ENCODE measurements at regions not wholly inside any gene's neighbourhood (a gene's known extent, or its start where the extent isn't known, plus 50 kb on each side); places are given as distances from the start of the nearest gene placed in this dataset.

DNA sequence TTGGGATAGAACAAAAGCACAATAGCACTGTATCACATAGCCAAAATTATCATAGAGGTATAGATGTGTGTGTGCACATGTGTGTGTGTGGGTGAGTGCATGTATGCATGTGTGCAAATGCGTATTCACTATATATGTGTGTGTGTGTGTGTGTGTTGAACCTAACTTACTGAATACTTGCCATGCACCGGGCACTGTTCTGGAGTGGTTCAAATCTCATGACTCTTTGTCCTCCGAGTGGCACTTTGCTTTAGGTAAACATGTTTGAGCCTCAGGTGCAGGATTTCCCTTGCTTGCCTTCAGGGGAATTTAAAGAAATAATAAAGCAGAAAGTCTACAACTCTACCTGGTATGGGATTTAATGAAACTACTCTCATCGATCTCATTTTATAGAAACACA lies 183.5 kb upstream of the GDNF start:
- DNase-seq = no peak

GRCh38 chr5:38022631-38023030 lies 182.8 kb upstream of the GDNF start:
- no peak for DNase-seq

- no peak for DNase-seq
These were observed 178.2 kb upstream of the GDNF start for GRCh38 chr5:38018016-38018415.

DNA sequence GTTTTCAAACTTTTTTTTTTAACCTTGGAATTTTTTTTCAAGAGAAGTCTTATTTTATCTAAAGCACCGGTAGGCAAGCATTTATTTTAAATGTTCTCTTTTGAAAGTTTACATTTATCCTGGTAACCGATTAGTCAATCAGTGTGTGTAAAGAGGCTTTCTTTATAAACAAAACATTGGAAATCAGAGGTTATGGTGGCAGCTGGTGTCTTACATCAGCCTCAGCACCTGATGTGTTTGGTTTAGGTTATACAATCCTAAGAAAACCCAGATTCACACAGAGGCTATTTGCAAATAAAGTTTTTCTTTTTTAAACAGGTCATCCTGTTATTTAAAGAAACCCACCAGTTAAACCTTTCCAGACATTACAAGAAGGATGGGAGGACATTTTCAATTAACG lies 173.3 kb upstream of the GDNF start:
- DNase-seq = no peak

DNA sequence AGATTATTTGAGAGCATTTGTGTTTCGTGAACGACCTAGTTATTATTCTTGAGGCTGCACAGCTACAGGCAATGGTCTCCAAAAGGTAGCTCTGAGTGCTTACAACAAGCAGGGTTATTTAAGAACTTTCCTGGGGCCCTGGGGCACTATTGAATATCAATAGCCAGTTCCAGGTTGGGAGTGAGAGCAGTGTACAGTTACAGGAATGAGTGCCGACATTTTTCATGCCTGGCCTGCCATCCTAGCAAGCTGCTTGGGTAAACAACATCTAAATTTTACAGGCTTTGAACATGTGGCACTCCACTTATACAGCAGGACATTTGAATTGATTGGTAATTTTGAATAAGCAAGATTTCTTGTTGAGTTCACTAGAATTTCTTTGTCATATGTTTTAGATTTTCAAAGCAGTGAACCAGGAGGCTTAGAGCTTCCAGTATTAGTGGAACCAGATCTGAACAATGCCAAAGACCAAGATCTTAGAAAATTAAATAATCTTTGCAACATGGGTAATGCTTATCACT lies 171.9 kb upstream of the GDNF start:
- DNase-seq = no peak

DNA sequence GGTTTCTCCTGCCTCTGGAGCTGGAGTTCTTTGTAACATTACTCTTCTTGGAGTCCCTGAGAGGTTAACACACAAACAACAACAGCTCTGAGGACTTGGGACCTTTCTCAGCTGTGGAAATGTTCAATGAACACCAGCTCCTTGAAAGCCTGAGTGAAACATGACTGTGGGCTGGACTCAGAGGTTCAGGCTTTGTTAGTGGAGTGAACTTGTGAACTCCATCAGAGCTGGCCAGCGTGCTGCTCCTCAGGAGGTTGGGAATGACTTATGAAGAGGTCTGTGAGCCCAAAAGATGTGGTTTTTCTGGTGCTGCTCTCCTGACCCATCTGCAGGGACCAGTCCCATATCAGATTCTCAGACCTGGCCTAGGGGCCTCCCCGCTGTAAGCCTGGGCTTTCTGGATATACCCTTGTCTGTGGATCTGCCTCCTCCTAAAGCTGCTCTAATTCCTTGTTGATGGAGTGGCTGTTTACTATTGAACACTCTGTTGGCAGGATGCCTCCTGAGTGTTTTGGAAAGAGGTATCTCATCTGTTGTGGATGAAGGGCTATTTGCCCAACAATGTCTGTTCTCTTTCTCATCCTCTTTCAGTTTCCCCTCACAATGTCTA lies 170.0 kb upstream of the GDNF start:
- no peak for DNase-seq

GRCh38 chr5:38008198-38008597 lies 168.4 kb upstream of the GDNF start:
- DNase-seq = no peak

DNA sequence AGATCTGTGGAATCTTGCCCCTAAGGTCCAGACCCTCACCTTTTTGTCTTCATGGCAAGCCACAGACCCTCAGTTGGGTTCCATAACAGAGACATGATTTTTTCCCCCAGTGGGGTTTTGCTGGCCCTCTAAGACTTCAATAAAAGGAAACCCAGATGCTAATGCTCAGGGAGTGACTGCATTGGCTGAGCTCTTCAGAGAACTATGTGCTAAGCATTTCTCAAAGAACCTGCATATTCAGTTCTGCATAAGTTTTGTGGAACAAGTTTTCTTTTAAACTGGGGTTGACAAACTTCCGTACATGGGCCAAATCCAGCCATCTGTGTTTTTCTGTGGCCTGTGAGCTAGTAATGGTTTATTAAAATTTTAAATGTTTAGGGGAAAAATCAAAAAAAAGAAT lies 159.8 kb upstream of the GDNF start:
- DNase-seq = no peak

GRCh38 chr5:37996918-37997317 lies 157.1 kb upstream of the GDNF start:
- DNase-seq = no peak

GRCh38 chr5:37994729-37995128 lies 154.9 kb upstream of the GDNF start:
- no peak for DNase-seq

DNA sequence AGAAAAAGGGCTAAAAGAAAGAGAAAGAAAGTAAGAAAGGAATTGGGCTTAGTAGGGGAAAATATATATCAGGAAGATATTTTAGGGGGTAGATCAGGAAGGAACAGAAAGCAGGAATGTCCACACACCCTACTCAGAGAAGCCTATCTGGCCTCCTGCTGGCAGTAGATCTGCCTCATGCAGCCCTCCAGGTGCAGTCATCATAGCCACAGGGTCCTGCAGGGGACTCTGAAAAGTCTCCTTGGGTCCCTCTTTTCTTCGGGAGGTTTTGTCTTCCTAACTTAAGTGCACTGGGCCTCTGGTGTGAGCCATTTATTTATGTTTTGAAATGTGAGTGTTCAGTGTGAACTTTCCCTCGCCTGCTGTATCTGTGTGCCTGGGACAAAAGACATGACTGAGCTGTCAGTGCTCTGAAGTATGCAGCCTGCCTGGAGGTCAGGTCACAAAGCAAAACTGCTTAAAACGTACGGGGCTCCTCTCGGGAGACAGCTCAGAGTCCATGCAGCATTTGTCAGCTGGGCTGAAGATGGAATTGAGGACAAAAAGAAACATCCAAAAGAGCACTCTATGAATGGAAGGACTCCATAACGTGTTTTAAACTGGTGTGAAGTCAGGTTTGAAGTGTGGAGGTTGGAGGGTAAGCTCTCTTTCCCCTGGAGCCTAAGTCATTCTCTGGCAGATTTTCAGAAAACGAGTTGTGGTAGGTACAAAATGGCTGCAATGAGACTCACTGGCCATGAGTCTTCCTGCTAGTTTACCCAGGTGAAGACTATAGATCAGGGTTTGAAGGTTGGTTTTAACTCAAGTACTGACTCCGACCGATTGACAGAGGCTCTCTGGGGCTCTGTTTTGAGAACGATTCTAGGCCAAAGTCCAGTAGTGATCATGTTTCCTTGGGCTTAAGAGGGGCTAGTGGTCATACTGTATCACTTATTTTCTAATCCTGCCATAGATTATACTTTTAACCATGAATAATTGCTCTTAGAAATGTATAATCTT lies 151.8 kb upstream of the GDNF start:
- DNase-seq = no peak

DNA sequence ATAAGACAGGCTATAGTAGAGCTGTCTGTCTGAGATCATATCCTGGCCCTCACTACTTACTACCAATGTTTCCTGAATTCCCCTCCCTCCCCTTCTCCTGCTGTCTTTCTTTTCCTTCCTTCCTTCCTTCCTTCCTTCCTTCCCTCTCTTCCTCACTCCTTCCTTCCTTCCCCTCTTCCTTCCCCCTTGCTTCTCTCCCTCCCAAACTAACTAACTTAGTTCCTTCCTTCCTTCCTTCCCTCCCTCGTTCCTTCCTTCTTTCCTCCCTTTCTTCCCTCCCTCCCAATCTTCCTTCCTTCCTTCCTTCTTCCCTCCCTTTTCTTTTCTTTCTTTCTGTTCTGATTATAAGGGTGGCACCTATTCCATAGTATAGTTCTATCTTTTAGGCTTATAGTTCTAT lies 150.0 kb upstream of the GDNF start:
- DNase-seq = no peak

DNA sequence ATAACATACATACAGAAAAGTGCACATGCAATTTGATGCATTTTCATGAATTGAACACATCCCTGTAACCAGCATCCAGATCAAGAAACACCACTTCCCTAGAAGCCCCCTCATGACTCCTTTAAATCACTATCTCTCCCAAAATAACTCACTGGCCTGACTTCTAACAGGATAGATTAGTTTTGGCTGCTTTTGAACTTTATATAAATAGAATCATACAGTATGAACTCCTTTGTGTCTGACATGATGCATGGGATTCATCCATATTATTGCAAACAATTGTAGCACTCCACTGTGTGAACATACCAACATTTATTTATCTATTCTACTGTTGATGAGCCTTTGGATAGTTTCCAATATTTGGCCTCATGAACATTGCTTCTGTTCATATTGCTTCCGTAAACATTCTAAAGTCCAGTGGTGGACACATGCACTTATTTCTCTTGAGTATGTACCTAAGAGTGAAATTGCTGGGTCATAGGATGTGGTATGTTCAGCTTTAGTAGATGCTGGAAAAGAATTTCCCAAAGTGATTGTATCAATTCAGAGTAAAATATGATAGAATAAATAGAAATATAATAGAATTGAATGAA lies 148.7 kb upstream of the GDNF start:
- no peak for DNase-seq

DNA sequence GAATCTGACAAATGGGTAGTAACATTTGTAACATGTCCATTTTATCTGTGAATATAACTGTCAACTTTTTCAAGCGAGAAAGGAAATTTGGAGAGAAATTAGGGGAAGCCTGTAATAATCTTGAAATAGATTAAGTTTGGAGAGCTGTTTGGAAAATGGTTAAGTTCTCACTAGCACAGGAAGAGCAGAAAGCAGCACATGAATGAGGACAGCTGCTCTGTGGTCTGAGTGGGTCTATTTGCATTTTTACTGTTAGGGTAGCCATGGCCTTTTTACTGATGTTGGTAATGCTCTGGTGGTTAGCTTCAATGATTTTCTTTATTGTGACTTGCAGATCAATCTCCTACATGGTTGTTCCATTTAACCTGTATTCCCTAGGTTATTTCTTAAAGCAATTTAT lies 144.5 kb upstream of the GDNF start:
- DNase-seq = no peak

GRCh38 chr5:37983463-37983862 lies 143.6 kb upstream of the GDNF start:
- DNase-seq = no peak

DNA sequence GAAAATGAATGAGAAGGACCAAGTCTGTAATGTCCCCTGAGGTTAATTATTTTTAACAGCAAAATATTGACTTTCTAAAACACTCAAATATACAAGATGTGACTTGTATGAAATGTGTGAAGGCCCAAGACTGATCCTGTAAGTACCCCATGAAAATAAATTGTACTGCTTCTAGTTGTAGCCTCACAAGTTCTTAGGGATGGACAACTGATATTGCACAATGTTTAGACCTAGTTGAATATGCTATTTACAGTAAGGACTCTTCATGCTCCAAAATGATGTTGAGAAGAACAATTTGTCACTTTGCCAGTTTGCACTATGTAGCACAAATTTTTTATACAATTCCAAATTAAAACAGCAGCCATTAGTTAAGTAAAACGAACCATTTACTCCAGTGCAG lies 139.7 kb upstream of the GDNF start:
- no peak for DNase-seq

- no peak for DNase-seq
These were observed 135.7 kb upstream of the GDNF start for GRCh38 chr5:37975531-37975930.

DNA sequence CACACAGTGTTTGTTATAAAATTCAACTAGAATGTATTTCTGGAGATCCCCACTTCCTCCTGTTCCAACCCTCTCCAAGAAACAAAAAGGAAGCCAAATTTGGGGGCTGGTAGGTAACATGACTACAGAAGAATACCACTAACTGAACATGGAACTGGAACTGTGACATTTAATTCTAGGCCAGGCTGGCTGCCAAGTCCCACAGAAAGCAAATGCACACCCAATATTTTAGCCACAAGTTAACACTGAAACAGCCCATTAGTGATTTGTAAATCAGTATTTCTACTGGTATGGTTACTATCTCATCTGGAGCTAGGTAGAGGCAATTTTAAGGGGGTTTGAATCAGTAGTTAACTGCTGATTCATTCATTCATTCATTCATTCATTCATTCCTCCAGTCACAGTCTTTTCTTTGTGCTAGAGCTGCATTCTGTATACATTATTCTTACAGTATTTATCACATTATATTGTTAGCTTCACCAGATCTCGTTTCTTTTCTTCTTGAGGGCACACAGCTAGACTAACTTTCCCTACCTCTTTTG lies 131.7 kb upstream of the GDNF start:
- no peak for DNase-seq

DNA sequence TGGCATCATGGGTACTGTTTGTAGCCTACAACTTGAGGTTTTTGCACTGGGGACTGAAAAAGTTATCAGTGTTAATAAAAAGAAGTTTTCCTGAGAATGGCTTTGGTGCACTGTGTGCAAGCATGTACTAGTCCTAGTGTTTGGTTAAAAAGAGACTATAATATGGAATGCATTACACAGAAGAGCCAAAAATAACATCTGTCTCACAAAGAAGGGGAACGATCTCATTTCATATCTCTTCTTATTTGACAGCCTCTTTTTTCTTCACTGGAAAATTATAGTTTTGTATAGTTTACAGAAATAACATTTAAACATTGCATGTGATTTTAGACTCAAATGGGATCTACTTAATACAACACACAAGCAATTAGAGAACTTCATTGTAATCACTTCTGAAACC lies 127.0 kb upstream of the GDNF start:
- no peak for DNase-seq

GRCh38 chr5:37966291-37966690 lies 126.5 kb upstream of the GDNF start:
- no peak for DNase-seq

DNA sequence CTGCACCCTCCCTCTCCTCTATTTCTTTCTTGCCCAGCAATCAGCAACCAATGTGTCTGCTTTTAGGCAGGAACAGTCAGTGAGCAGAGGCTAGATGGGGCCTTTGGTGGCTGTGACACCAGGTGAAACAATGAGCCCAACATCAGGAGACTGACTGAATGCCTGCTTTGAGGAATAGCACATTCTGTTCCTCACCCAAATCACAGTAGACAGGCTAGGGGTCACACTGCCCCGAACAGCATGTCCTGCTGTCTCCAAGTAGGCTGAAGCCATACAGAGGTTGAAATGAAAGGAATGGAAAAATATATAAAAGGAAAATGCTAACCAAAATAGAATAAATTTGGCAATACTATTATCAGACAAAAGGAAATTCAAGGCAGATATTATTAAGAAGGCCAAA lies 122.5 kb upstream of the GDNF start:
- DNase-seq = no peak

- DNase-seq = no peak
These were observed 117.4 kb upstream of the GDNF start for GRCh38 chr5:37957218-37957617.

DNA sequence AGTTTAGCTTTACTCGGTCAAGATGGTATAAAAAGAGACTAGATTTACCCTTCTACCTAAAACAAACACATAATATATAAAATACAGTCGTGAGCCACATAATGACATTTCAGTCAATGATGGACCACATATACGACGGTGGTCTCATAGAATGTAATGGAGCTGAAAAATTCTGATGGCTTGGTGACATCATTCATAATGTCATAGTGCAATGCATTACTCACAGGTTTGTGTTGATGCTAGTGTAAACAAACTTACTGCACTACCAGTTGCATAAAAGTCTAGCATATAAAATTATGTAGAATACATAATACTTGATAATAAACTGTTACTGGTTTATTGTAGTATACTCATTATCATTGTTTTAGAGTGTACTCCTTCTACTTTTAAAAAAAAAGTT lies 115.9 kb upstream of the GDNF start:
- DNase-seq = no peak

DNA sequence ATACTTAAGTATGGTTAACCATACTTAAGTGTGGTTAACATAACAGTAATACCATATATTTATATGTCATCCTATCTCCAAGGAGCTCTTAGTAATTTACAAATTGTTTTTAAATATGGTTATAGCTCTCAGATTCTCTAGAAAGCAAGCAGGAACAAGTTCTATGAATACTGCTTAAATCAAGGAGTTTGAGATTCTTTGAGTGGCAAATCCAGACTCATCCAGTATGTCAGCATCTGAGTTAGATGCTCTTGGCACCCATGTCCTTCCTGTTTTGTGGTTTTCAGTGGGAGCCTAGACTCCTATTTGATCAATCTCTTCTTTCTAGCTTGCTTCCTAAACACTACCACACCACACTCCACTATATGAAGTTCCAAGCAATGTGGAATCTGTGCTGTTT lies 114.7 kb upstream of the GDNF start:
- DNase-seq = no peak

All from central memory CD4-positive, alpha-beta T cell (primary cell).